ENCODE measurements at regions not wholly inside any gene's neighbourhood (a gene's known extent, or its start where the extent isn't known, plus 50 kb on each side); places are given as distances from the start of the nearest gene placed in this dataset.
"Not testable (repeated sequence)": the region's sequence is repeated elsewhere in the genome, so short reads cannot be mapped to it uniquely, and the experiment has no call there.

GRCh38 chr9:126171641-126172040 lies 155.0 kb upstream of the MVB12B start:
- DNase-seq (ENCODE audit: low spot score) = no peak

GRCh38 chr9:126173401-126173800 lies 153.2 kb upstream of the MVB12B start:
- DNase-seq (ENCODE audit: low spot score) = no peak

GRCh38 chr9:126173929-126174328 lies 152.7 kb upstream of the MVB12B start:
- no peak for DNase-seq (ENCODE audit: low spot score)

- no peak for DNase-seq (ENCODE audit: low spot score)
Measured at GRCh38 chr9:126183266-126183665, 143.4 kb upstream of the MVB12B start.

- not testable (repeated sequence) for DNase-seq (ENCODE audit: low spot score)
Measured at GRCh38 chr9:126190994-126191393, 135.6 kb upstream of the MVB12B start.

GRCh38 chr9:126198854-126199253 lies 127.8 kb upstream of the MVB12B start:
- DNase-seq (ENCODE audit: low spot score) = no peak

GRCh38 chr9:126203313-126203712 lies 123.3 kb upstream of the MVB12B start:
- DNase-seq (ENCODE audit: low spot score) = no peak

GRCh38 chr9:126204197-126204596 lies 122.4 kb upstream of the MVB12B start:
- DNase-seq (ENCODE audit: low spot score) = no peak

GRCh38 chr9:126204708-126205225 lies 121.9 kb upstream of the MVB12B start:
- no peak for DNase-seq (ENCODE audit: low spot score)

GRCh38 chr9:126205265-126205664 lies 121.4 kb upstream of the MVB12B start:
- DNase-seq (ENCODE audit: low spot score) = no peak

- DNase-seq (ENCODE audit: low spot score) = no peak
Measured at GRCh38 chr9:126205845-126206498, 120.7 kb upstream of the MVB12B start.

- no peak for DNase-seq (ENCODE audit: low spot score)
Measured at GRCh38 chr9:126207256-126207655, 119.4 kb upstream of the MVB12B start.

GRCh38 chr9:126208216-126208758 lies 118.3 kb upstream of the MVB12B start:
- no peak for DNase-seq (ENCODE audit: low spot score)

GRCh38 chr9:126211441-126212074 lies 115.1 kb upstream of the MVB12B start:
- no peak for DNase-seq (ENCODE audit: low spot score)

GRCh38 chr9:126215486-126215885 lies 111.1 kb upstream of the MVB12B start:
- no peak for DNase-seq (ENCODE audit: low spot score)

- DNase-seq (ENCODE audit: low spot score) = no peak
Measured at GRCh38 chr9:126216826-126217225, 109.8 kb upstream of the MVB12B start.

- DNase-seq (ENCODE audit: low spot score) = no peak
Measured at GRCh38 chr9:126217250-126217653, 109.4 kb upstream of the MVB12B start.

- DNase-seq (ENCODE audit: low spot score) = no peak
Measured at GRCh38 chr9:126217797-126218196, 108.8 kb upstream of the MVB12B start.

- DNase-seq (ENCODE audit: low spot score) = no peak
Measured at GRCh38 chr9:126218359-126219125, 108.1 kb upstream of the MVB12B start.

- no peak for DNase-seq (ENCODE audit: low spot score)
Measured at GRCh38 chr9:126219166-126219565, 107.5 kb upstream of the MVB12B start.

- no peak for DNase-seq (ENCODE audit: low spot score)
Measured at GRCh38 chr9:126219648-126220063, 107.0 kb upstream of the MVB12B start.

GRCh38 chr9:126221480-126221879 lies 105.1 kb upstream of the MVB12B start:
- no peak for DNase-seq (ENCODE audit: low spot score)
